HepG2 (cell line): ENCODE measurements at regions not wholly inside any gene's neighbourhood (a gene's known extent, or its start where the extent isn't known, plus 50 kb on each side); places are given as distances from the start of the nearest gene placed in this dataset.

Experiments used
- ATAC-seq: fragments of 200-7000 bp; cut with Tn5 transposase; 3 replicates; pipeline ENCODE4 v1.9.1; 2020; ENCODE audit warnings: mild to moderate bottlenecking, moderate library complexity
- BruUV-seq: library from RNA; stranded (reverse); fragments of 400-500 nt; replicated peaks from 2 replicates; lab custom pipeline; 2021; lab: Mats Ljungman, UMichigan
- CTCF ChIA-PET: fragments of 300-600 bp; formaldehyde crosslinking; extraction: SDS; loops from one replicate; lab custom pipeline; 2021; ENCODE audit warnings: low total read pairs, inconsistent platforms, low intra/inter-chr PET ratio; lab: Yijun Ruan, JAX
- POLR2A ChIA-PET: fragments of 350-600 bp; sonication (Branson Sonifier 250); formaldehyde crosslinking; loops from one replicate; lab custom pipeline; 2020; ENCODE audit warnings: antibody characterized with exemption, inconsistent platforms; lab: Yijun Ruan, JAX
- DNase-seq: peaks from one replicate; pipeline ENCODE4 v3.0.0-alpha.2; 2015; ENCODE audit warnings: low spot score
- FAIRE-seq: peaks from 3 replicates; lab custom pipeline; 2011; peaks lifted over from hg19 to GRCh38; lab: Jason Lieb, UNC
- H2AFZ ChIP-seq: one replicate; pipeline ENCODE4 v1.6.1; 2011; ENCODE audit warnings: low read length, inconsistent platforms
- H3K27ac ChIP-seq: fragments of 300-600 bp; 3 replicates; pipeline ENCODE4 v1.8.0; 2011; ENCODE audit warnings: mixed run types, mild to moderate bottlenecking, mixed read lengths, low read length, inconsistent platforms; ENCODE audit not compliant: insufficient read depth; ENCODE audit errors: extremely low read length
- H3K27me3 ChIP-seq, 2 experiments: fragments of 200-600 bp in 1 of 2; 2 replicates in 1 of 2; 3 replicates in 1 of 2; pipeline versions ENCODE4 v1.6.0 to v1.8.0; 2011; ENCODE audit warnings: low read length in 2 of 2, mild to moderate bottlenecking in 2 of 2, moderate library complexity in 2 of 2, inconsistent platforms in 1 of 2; ENCODE audit not compliant: insufficient read depth in 2 of 2, control insufficient read depth in 1 of 2
- H3K36me3 ChIP-seq, 2 experiments: fragments of 200-600 bp in 1 of 2; replicated peaks in 1 of 2; 2 replicates in 1 of 2; 3 replicates in 1 of 2; pipeline versions ENCODE4 v1.5.1 to v1.8.0; 2011; ENCODE audit warnings: low read length in 2 of 2, inconsistent platforms in 1 of 2; ENCODE audit not compliant: insufficient read depth in 2 of 2, control insufficient read depth in 1 of 2
- H3K4me1 ChIP-seq: 2 replicates; pipeline ENCODE4 v1.5.1; 2012; ENCODE audit warnings: low read length, inconsistent platforms; ENCODE audit not compliant: insufficient read depth
- H3K4me2 ChIP-seq: 2 replicates; pipeline ENCODE4 v1.6.0; 2011; ENCODE audit warnings: low read depth, low read length, inconsistent platforms
- H3K4me3 ChIP-seq, 3 experiments: fragments of 200-600 bp in 1 of 3; sonication (generic), shearing (Covaris generic) in 1 of 3; replicated peaks in 1 of 3; 2 replicates each; pipeline ENCODE4 v1.5.1; 2011 to 2016; ENCODE audit warnings: low read length in 3 of 3, inconsistent platforms in 2 of 3, low read depth in 2 of 3, mild to moderate bottlenecking in 2 of 3, control low read depth in 1 of 3, mixed read lengths in 1 of 3; ENCODE audit not compliant: insufficient read depth in 1 of 3
- H3K79me2 ChIP-seq: one replicate; pipeline ENCODE4 v1.6.1; 2011; ENCODE audit warnings: low read length, inconsistent platforms; ENCODE audit not compliant: insufficient read depth
- H3K9ac ChIP-seq: 2 replicates; pipeline ENCODE4 v1.6.0; 2011; ENCODE audit warnings: mild to moderate bottlenecking, low read depth, low read length, inconsistent platforms; ENCODE audit not compliant: insufficient read depth
- H3K9me3 ChIP-seq: 2 replicates; pipeline ENCODE4 v1.5.1; 2012; ENCODE audit warnings: mild to moderate bottlenecking, low read length
- H4K20me1 ChIP-seq: 2 replicates; pipeline ENCODE4 v1.6.0; 2011; ENCODE audit warnings: inconsistent platforms, mild to moderate bottlenecking, low read length, moderate library complexity; ENCODE audit not compliant: insufficient read depth
- CBX5 ChIP-seq: sonication (generic); formaldehyde crosslinking; IDR thresholded peaks from 2 replicates; pipeline ENCODE4 v1.4.0; 2020; ENCODE audit warnings: missing genetic modification reagents, borderline replicate concordance
- CHCHD3 ChIP-seq: sonication (generic); formaldehyde crosslinking; IDR thresholded peaks from 2 replicates; pipeline ENCODE4 v1.8.0; 2022; ENCODE audit warnings: mild to moderate bottlenecking, missing genetic modification reagents, moderate library complexity
- MNT ChIP-seq: fragments of 450-650 bp; IDR thresholded peaks from 2 replicates; pipeline ENCODE4 v1.6.1; 2016
- NONO ChIP-seq, 2 experiments: fragments of 450-650 bp in 1 of 2; sonication (generic) in 1 of 2; formaldehyde crosslinking in 1 of 2; IDR thresholded peaks in 1 of 2; conservative IDR thresholded peaks in 1 of 2; 2 replicates each; pipeline versions ENCODE4 v1.6.1 to v1.8.0; 2017 to 2022; ENCODE audit warnings: mild to moderate bottlenecking in 1 of 2, missing genetic modification reagents in 1 of 2, moderate library complexity in 1 of 2
- ZBTB3 ChIP-seq: sonication (generic); formaldehyde crosslinking; IDR thresholded peaks from 2 replicates; pipeline ENCODE4 v1.4.0; 2020; ENCODE audit warnings: low read depth, mild to moderate bottlenecking, moderate library complexity, missing genetic modification reagents, borderline replicate concordance
- ZNF343 ChIP-seq: sonication (generic); formaldehyde crosslinking; IDR thresholded peaks from 2 replicates; pipeline ENCODE4 v1.4.0; 2020; ENCODE audit warnings: mild to moderate bottlenecking, missing genetic modification reagents
- ZNF383 ChIP-seq: sonication (generic); formaldehyde crosslinking; IDR thresholded peaks from 2 replicates; pipeline ENCODE4 v1.4.0; 2020; ENCODE audit warnings: missing genetic modification reagents, mild to moderate bottlenecking, borderline replicate concordance
- ZSCAN21 ChIP-seq: sonication (generic); formaldehyde crosslinking; IDR thresholded peaks from 2 replicates; pipeline ENCODE4 v1.8.0; 2022; ENCODE audit warnings: mild to moderate bottlenecking, missing genetic modification reagents, moderate library complexity, borderline replicate concordance
- WGBS: methylation state at CpG from one replicate; pipeline ENCODE4 v1.1.6; 2017; ENCODE audit warnings: low lambda C conversion rate; 5-methylcytosine and 5-hydroxymethylcytosine counted together
- in situ Hi-C: cut with HindIII; loops from 2 replicates; pipeline ENCODE4 v1.10.0; 2017; ENCODE audit warnings: low pct_unique_long_range_greater_than_20kb; ENCODE audit not compliant: extremely low pct_ligation_motif_present
- intact Hi-C: fragments of 100-400 bp; cut with micrococcal nuclease; formaldehyde crosslinking; loops from one replicate; pipeline ENCODE4 v1.10.0; 2022; ENCODE audit not compliant: unreplicated experiment
- TF ChIP-seq, protein P1 (sequence below): sonication (generic); formaldehyde crosslinking; IDR thresholded peaks from 2 replicates; pipeline ENCODE4 v1.5.0; 2020; ENCODE audit warnings: mild to moderate bottlenecking, missing genetic modification reagents

DNA sequence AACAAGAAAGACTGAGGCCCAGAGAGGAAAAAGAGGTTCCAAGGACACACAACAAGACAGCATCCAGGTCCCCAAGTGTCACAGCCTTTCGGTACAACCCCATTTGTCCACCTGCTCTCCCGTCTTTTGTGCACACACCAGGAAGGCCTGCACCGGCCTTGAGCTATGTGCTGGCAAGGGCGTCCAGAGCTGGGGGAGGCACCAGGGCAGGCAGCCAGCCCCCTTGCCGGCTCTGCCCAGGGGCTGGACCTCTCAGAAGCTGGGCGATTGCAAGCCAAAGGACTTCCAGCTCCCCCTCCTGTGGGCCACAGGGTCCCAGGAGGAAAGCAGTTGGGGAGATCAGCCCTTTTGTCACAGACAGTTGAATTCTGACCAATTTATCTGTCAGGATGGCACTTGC lies 210.5 kb downstream of the MN1 start:
- DNase-seq (no peak), ATAC-seq (peak; percentile 48; the same call in 1 of the 3 replicates), FAIRE-seq (no peak)
- Histone ChIP-seq H3K4me1 (peaks cover 9% of the 10 kb centered on the region; the same call in 1 of the 2 replicates), H3K27me3 (peaks cover 2 to 5% of the 10 kb centered on the region in 2 experiments; a peak in 1 of 5 replicates), H3K9me3 (no peaks in the 10 kb centered on the region), H3K27ac (no peak overlapping the region), H3K79me2 (no peaks in the 10 kb centered on the region), H3K4me3 (no peak overlapping the region), H4K20me1 (no peaks in the 10 kb centered on the region), H3K9ac (no peak overlapping the region), H3K36me3 (no peaks in the 10 kb centered on the region), H3K4me2 (no peak overlapping the region), H2AFZ (no peak overlapping the region)
- no peak for TF ChIP-seq CBX5 (CRISPR knock-in tag)
- no peak for TF ChIP-seq ZNF383 (CRISPR knock-in tag)
- TF ChIP-seq NONO (IDR thresholded peaks at IDR 0.05): no peak
- TF ChIP-seq NONO (CRISPR knock-in tag; conservative IDR thresholded peaks at IDR 0.05): no peak
- no TSS peak for BruUV-seq
- intact Hi-C loops: no loop called here
- WGBS: 7% methylated on average over 5 of the region's 6 CpGs
- POLR2A ChIA-PET: no interaction called here
- CTCF ChIA-PET: no interaction called here
- in situ Hi-C loops: no loop called here

DNA sequence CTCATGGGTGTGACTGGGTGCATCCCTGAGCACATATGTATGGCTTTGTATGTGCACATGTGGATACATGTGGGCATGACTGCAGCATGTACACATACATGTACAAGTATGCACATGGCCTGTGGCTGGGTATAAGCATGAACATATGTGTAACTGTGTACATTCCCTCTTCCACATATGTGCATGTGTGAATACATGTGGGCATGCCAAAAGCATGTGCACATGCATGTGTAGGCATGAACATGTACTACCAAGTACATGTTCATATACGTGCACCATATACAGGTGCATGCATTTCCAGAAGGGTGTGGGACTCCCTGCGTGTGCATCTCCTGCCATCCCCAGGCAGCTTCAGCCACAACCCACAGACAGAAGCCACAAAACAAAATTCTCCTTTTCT lies 208.2 kb downstream of the MN1 start:
- in situ Hi-C loops: no loop called here
- Histone ChIP-seq H2AFZ (no peak overlapping the region), H3K79me2 (no peaks in the 10 kb centered on the region), H3K9me3 (no peaks in the 10 kb centered on the region), H4K20me1 (no peaks in the 10 kb centered on the region), H3K9ac (no peak overlapping the region), H3K4me3 (no peak overlapping the region), H3K27ac (no peak overlapping the region), H3K36me3 (no peaks in the 10 kb centered on the region), H3K4me2 (no peak overlapping the region), H3K4me1 (peaks cover 9% of the 10 kb centered on the region; the same call in 1 of the 2 replicates), H3K27me3 (peaks cover 2 to 5% of the 10 kb centered on the region in 2 experiments; a peak in 1 of 5 replicates)
- TF ChIP-seq ZBTB3: no peak
- TF ChIP-seq CHCHD3 (CRISPR knock-in tag): no peak
- TF ChIP-seq ZNF343: no peak
- peak; percentile 87 for TF ChIP-seq MNT
- no peak for TF ChIP-seq ZSCAN21
- TF ChIP-seq, protein P1, sequence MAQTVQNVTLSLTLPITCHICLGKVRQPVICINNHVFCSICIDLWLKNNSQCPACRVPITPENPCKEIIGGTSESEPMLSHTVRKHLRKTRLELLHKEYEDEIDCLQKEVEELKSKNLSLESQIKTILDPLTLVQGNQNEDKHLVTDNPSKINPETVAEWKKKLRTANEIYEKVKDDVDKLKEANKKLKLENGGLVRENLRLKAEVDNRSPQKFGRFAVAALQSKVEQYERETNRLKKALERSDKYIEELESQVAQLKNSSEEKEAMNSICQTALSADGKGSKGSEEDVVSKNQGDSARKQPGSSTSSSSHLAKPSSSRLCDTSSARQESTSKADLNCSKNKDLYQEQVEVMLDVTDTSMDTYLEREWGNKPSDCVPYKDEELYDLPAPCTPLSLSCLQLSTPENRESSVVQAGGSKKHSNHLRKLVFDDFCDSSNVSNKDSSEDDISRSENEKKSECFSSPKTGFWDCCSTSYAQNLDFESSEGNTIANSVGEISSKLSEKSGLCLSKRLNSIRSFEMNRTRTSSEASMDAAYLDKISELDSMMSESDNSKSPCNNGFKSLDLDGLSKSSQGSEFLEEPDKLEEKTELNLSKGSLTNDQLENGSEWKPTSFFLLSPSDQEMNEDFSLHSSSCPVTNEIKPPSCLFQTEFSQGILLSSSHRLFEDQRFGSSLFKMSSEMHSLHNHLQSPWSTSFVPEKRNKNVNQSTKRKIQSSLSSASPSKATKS: no peak
- no peak for ATAC-seq
- CTCF ChIA-PET: no interaction called here
- POLR2A ChIA-PET: no interaction called here
- intact Hi-C loops: no loop called here
- FAIRE-seq: no peak
- 0% methylated on average over 2 of the region's 2 CpGs for WGBS
- no TSS peak for BruUV-seq
- DNase-seq: no peak
